CD8-positive, alpha-beta memory T cell (primary cell): ENCODE measurements at regions not wholly inside any gene's neighbourhood (a gene's known extent, or its start where the extent isn't known, plus 50 kb on each side); places are given as distances from the start of the nearest gene placed in this dataset.

ENCODE experiments used
- CTCF ChIA-PET: fragments of 350-600 bp; sonication (Branson Sonifier 250); formaldehyde crosslinking; loops from one replicate; lab custom pipeline; 2021; ENCODE audit warnings: antibody characterized with exemption; lab: Charles Lee
- POLR2A ChIA-PET: fragments of 350-600 bp; sonication (Branson Sonifier 250); formaldehyde crosslinking; loops from one replicate; lab custom pipeline; 2021; ENCODE audit warnings: antibody characterized with exemption; lab: Charles Lee
- DNase-seq, 5 donors: peaks; one replicate each; pipeline versions ENCODE4 v3.0.0 to v3.0.0-alpha.2; 2020 to 2022; ENCODE audit warnings: mixed read lengths in 1 of 5
- H3K27ac ChIP-seq: one replicate; pipeline ENCODE4 v1.7.0; 2013; ENCODE audit warnings: low read depth, mild to moderate bottlenecking, low read length, moderate library complexity
- H3K27me3 ChIP-seq: 2 replicates; pipeline ENCODE4 v1.7.0; 2013; ENCODE audit warnings: low read length, mild to moderate bottlenecking; ENCODE audit not compliant: insufficient read depth, poor library complexity, severe bottlenecking
- H3K36me3 ChIP-seq: 2 replicates; pipeline ENCODE4 v1.7.0; 2013; ENCODE audit warnings: mild to moderate bottlenecking, low read length, moderate library complexity; ENCODE audit not compliant: insufficient read depth
- H3K4me1 ChIP-seq: 2 replicates; pipeline ENCODE4 v1.7.0; 2013; ENCODE audit warnings: mild to moderate bottlenecking, low read length, moderate library complexity; ENCODE audit not compliant: insufficient read depth
- H3K4me3 ChIP-seq: 2 replicates; pipeline ENCODE4 v1.7.0; 2013; ENCODE audit warnings: mild to moderate bottlenecking, low read length
- H3K9me3 ChIP-seq: 2 replicates; pipeline ENCODE4 v1.7.0; 2013; ENCODE audit warnings: mild to moderate bottlenecking, low read length
- H3K27ac Mint-ChIP-seq, 8 donors: one replicate each; pipeline ENCODE4 v1.8.0; 2020 to 2021; ENCODE audit warnings: mixed read lengths in 8 of 8, mild to moderate bottlenecking in 6 of 8, inconsistent platforms in 3 of 8, moderate library complexity in 3 of 8
- H3K27me3 Mint-ChIP-seq, 2 donors: one replicate each; pipeline ENCODE4 v1.8.0; 2020 to 2021; ENCODE audit warnings: mixed read lengths in 2 of 2, mild to moderate bottlenecking in 1 of 2, moderate library complexity in 1 of 2
- H3K36me3 Mint-ChIP-seq, 3 donors: one replicate each; pipeline ENCODE4 v1.8.0; 2020 to 2021; ENCODE audit warnings: mixed read lengths in 3 of 3, inconsistent platforms in 1 of 3, mild to moderate bottlenecking in 1 of 3
- H3K4me1 Mint-ChIP-seq, 3 donors: one replicate each; pipeline ENCODE4 v1.8.0; 2020 to 2021; ENCODE audit warnings: mixed read lengths in 3 of 3, inconsistent platforms in 1 of 3, mild to moderate bottlenecking in 1 of 3
- H3K4me3 Mint-ChIP-seq, 7 donors: one replicate each; pipeline ENCODE4 v1.8.0; 2020 to 2021; ENCODE audit warnings: mixed read lengths in 7 of 7, mild to moderate bottlenecking in 6 of 7, moderate library complexity in 4 of 7, inconsistent platforms in 2 of 7
- H3K9me3 Mint-ChIP-seq, 5 donors: one replicate each; pipeline ENCODE4 v1.8.0; 2020 to 2022; ENCODE audit warnings: mixed read lengths in 5 of 5, mild to moderate bottlenecking in 3 of 5, moderate library complexity in 2 of 5, inconsistent platforms in 1 of 5

GRCh38 chr13:33453936-33454335, 168.4 kb upstream of the STARD13 start:
- Mint-ChIP-seq H3K4me3 (no peak overlapping the region), H3K36me3 (peaks cover 0 to 1% (median 0%) of the 10 kb centered on the region in 3 donors)
- H3K4me1 ChIP-seq = no peaks in the 10 kb centered on the region

GRCh38 chr13:33454844-33455705, 169.5 kb upstream of the STARD13 start:
- Mint-ChIP-seq H3K27ac (no peak overlapping the region), H3K27me3 (peaks cover 2 to 4% of the 10 kb centered on the region in 2 donors), H3K9me3 (peaks cover 0 to 9% (median 4%) of the 10 kb centered on the region in 5 donors), H3K4me3 (no peak overlapping the region), H3K36me3 (peaks cover 0 to 1% (median 0%) of the 10 kb centered on the region in 3 donors), H3K4me1 (no peaks in the 10 kb centered on the region)
- no peaks in the 10 kb centered on the region for H3K4me1 ChIP-seq
- H3K9me3 ChIP-seq = no peaks in the 10 kb centered on the region
- H3K27me3 ChIP-seq = no peaks in the 10 kb centered on the region
- no peak overlapping the region for H3K4me3 ChIP-seq
- H3K27ac ChIP-seq = no peak overlapping the region
- POLR2A ChIA-PET = no interaction called here
- CTCF ChIA-PET = no interaction called here
- no peaks in the 10 kb centered on the region for H3K36me3 ChIP-seq
- no peak for DNase-seq

More at GRCh38 chr13:33453936-33454335, 168.4 kb upstream of the STARD13 start:
- H3K27ac Mint-ChIP-seq = no peak overlapping the region
- H3K27me3 Mint-ChIP-seq = peaks cover 2 to 7% of the 10 kb centered on the region in 2 donors
- Histone ChIP-seq H3K4me3 (no peak overlapping the region), H3K9me3 (no peaks in the 10 kb centered on the region), H3K27me3 (no peaks in the 10 kb centered on the region), H3K36me3 (no peaks in the 10 kb centered on the region), H3K27ac (no peak overlapping the region)
- DNase-seq = no peak
- peaks cover 0 to under 1% (median 0%) of the 10 kb centered on the region in 5 donors for H3K9me3 Mint-ChIP-seq
- no peaks in the 10 kb centered on the region for H3K4me1 Mint-ChIP-seq
- CTCF ChIA-PET = no interaction called here
- POLR2A ChIA-PET = no interaction called here

DNA sequence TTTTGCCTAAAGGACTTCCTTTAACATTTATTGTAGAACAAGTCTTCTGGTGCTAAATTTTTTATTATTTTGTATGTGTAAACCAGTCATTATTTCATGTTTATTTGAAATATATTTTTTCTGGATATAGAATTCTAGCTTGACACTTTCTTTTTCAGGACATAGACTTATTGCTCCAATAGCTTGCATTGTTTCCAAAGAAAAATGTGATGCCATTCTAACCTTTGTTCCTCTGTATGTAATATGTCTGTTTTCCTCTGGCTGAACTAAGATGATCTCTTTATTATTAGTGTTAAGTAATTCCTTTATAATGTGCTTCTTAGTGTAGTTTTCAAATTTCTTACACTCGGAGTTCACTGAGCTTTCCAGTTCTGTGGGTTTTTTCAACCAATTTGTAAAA, 174.1 kb upstream of the STARD13 start:
- Mint-ChIP-seq H3K4me1 (no peaks in the 10 kb centered on the region), H3K36me3 (no peaks in the 10 kb centered on the region), H3K4me3 (no peak overlapping the region), H3K9me3 (peaks cover 2 to 14% (median 6%) of the 10 kb centered on the region in 5 donors), H3K27ac (no peak overlapping the region), H3K27me3 (peaks cover 5 to 16% of the 10 kb centered on the region in 2 donors)
- POLR2A ChIA-PET = no interaction called here
- no peak overlapping the region for H3K4me3 ChIP-seq
- no peak overlapping the region for H3K27ac ChIP-seq
- no peaks in the 10 kb centered on the region for H3K9me3 ChIP-seq
- CTCF ChIA-PET = no interaction called here
- no peak for DNase-seq
- H3K36me3 ChIP-seq = no peaks in the 10 kb centered on the region
- H3K4me1 ChIP-seq = no peaks in the 10 kb centered on the region
- H3K27me3 ChIP-seq = no peaks in the 10 kb centered on the region

GRCh38 chr13:33462109-33462508, 176.6 kb upstream of the STARD13 start:
- Mint-ChIP-seq H3K36me3 (no peaks in the 10 kb centered on the region), H3K27me3 (peaks cover 5 to 23% of the 10 kb centered on the region in 2 donors), H3K9me3 (peaks cover 2 to 14% (median 6%) of the 10 kb centered on the region in 5 donors), H3K4me1 (no peaks in the 10 kb centered on the region), H3K4me3 (no peak overlapping the region), H3K27ac (no peak overlapping the region)
- H3K27ac ChIP-seq = no peak overlapping the region
- H3K36me3 ChIP-seq = no peaks in the 10 kb centered on the region
- ChIA-PET POLR2A (no interaction called here), CTCF (no interaction called here)
- no peaks in the 10 kb centered on the region for H3K27me3 ChIP-seq
- H3K4me1 ChIP-seq = no peaks in the 10 kb centered on the region
- no peak for DNase-seq
- no peaks in the 10 kb centered on the region for H3K9me3 ChIP-seq
- H3K4me3 ChIP-seq = no peak overlapping the region

DNA sequence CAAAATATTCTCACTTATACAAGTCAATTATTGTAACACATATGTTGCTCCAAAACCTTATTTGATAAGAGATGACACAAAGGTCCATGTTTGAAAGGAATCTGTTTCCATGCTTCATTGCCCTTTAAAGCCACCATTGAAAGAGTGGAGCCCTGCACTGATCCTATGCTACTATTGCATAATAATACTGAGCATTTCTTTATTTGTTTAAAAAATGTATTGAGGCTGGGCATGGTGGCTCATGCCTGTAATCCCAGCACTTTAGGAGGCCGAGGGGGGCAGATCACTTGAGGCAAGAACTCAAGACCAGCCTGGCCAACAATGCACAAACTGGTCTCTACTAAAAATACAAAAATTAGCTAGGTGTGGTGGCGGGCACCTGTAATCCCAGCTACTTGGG, 178.8 kb upstream of the STARD13 start:
- Mint-ChIP-seq H3K36me3 (no peaks in the 10 kb centered on the region), H3K4me1 (no peaks in the 10 kb centered on the region), H3K9me3 (peaks cover 0 to 11% (median 6%) of the 10 kb centered on the region in 5 donors), H3K27me3 (peaks cover 5 to 23% of the 10 kb centered on the region in 2 donors), H3K27ac (no peak overlapping the region), H3K4me3 (no peak overlapping the region)
- ChIA-PET POLR2A (no interaction called here), CTCF (no interaction called here)
- DNase-seq = no peak
- Histone ChIP-seq H3K4me3 (no peak overlapping the region), H3K9me3 (no peaks in the 10 kb centered on the region), H3K27ac (no peak overlapping the region), H3K36me3 (no peaks in the 10 kb centered on the region), H3K4me1 (no peaks in the 10 kb centered on the region), H3K27me3 (no peaks in the 10 kb centered on the region)

GRCh38 chr13:33466262-33466661, 180.7 kb upstream of the STARD13 start:
- Mint-ChIP-seq H3K4me3 (no peak overlapping the region), H3K4me1 (no peaks in the 10 kb centered on the region), H3K27ac (no peak overlapping the region), H3K27me3 (peaks cover 6 to 20% of the 10 kb centered on the region in 2 donors), H3K36me3 (no peaks in the 10 kb centered on the region), H3K9me3 (peaks cover 0 to 8% (median 1%) of the 10 kb centered on the region in 5 donors)
- ChIA-PET POLR2A (no interaction called here), CTCF (no interaction called here)
- H3K4me1 ChIP-seq = no peaks in the 10 kb centered on the region
- no peak overlapping the region for H3K27ac ChIP-seq
- no peaks in the 10 kb centered on the region for H3K27me3 ChIP-seq
- H3K36me3 ChIP-seq = no peaks in the 10 kb centered on the region
- H3K4me3 ChIP-seq = no peak overlapping the region
- no peak for DNase-seq
- no peaks in the 10 kb centered on the region for H3K9me3 ChIP-seq

- Histone ChIP-seq H3K4me3 (no peak overlapping the region), H3K36me3 (no peaks in the 10 kb centered on the region), H3K27ac (no peak overlapping the region), H3K9me3 (no peaks in the 10 kb centered on the region), H3K27me3 (no peaks in the 10 kb centered on the region), H3K4me1 (no peaks in the 10 kb centered on the region)
- no peaks in the 10 kb centered on the region for H3K36me3 Mint-ChIP-seq
- POLR2A ChIA-PET = no interaction called here
- no peaks in the 10 kb centered on the region for H3K4me1 Mint-ChIP-seq
- no peak overlapping the region for H3K4me3 Mint-ChIP-seq
- peaks cover 3 to 16% of the 10 kb centered on the region in 2 donors for H3K27me3 Mint-ChIP-seq
- CTCF ChIA-PET = no interaction called here
- H3K9me3 Mint-ChIP-seq = peaks cover 0 to 3% (median 1%) of the 10 kb centered on the region in 5 donors
- H3K27ac Mint-ChIP-seq = no peak overlapping the region
- DNase-seq = no peak
Measured at GRCh38 chr13:33467556-33467955, 182.0 kb upstream of the STARD13 start.

DNA sequence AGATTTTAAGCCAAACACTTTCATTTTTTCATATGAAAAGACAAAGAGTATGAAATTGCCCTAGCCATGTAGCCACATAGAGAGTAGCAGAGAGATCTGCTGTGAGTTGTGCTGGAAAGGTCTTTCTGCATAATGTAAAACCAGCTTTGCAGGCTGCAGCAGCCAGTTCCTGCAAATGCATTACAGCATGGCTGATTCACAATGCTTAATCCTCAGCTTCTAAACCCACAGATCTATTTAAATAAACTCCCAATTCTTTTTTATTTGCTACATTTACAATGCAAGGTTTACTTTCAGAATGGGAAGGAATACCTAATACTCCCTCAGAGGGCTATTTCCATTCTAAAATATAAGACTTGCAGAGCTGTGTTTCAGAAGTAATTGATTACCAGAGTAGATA, 185.6 kb upstream of the STARD13 start:
- H3K27me3 Mint-ChIP-seq = peaks cover 3 to 8% of the 10 kb centered on the region in 2 donors
- no peaks in the 10 kb centered on the region for H3K4me1 Mint-ChIP-seq
- peaks cover 0 to 8% (median 4%) of the 10 kb centered on the region in 5 donors for H3K9me3 Mint-ChIP-seq
- Histone ChIP-seq H3K27me3 (no peaks in the 10 kb centered on the region), H3K4me1 (no peaks in the 10 kb centered on the region), H3K4me3 (no peak overlapping the region), H3K36me3 (no peaks in the 10 kb centered on the region), H3K9me3 (no peaks in the 10 kb centered on the region), H3K27ac (no peak overlapping the region)
- ChIA-PET CTCF (no interaction called here), POLR2A (no interaction called here)
- no peak overlapping the region for H3K27ac Mint-ChIP-seq
- H3K36me3 Mint-ChIP-seq = no peaks in the 10 kb centered on the region
- no peak for DNase-seq
- no peak overlapping the region for H3K4me3 Mint-ChIP-seq
